HG03139 (cell line): ENCODE measurements at regions not wholly inside any gene's neighbourhood (a gene's known extent, or its start where the extent isn't known, plus 50 kb on each side); places are given as distances from the start of the nearest gene placed in this dataset.
"Not testable (repeated sequence)": the region's sequence is repeated elsewhere in the genome, so short reads cannot be mapped to it uniquely, and the experiment has no call there.

Experiments
- ATAC-seq: cut with Tn5 transposase; IDR thresholded peaks from one replicate; pipeline ENCODE4 v1.9.1; 2021; ENCODE audit not compliant: unreplicated experiment

DNA sequence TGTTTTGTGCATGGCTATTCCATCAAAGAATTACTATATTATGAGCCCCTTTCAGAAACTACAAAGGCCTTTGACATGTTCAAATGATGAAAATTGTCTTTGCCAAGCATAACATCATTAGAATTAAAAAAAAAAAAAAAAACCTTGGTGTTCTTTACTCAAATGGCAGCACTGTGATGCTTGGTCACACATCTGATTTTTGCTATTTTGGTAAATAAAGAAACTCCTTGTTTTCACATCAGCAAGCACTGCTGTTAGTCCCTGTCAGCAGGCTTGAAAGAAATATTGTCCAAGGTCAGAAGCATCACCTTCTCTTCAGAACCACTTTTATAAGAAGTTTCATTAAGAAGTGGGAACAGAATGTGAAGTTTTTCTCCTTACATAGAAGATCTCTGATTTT is 537.3 kb downstream of the MFSD1 start:
- no peak for ATAC-seq

DNA sequence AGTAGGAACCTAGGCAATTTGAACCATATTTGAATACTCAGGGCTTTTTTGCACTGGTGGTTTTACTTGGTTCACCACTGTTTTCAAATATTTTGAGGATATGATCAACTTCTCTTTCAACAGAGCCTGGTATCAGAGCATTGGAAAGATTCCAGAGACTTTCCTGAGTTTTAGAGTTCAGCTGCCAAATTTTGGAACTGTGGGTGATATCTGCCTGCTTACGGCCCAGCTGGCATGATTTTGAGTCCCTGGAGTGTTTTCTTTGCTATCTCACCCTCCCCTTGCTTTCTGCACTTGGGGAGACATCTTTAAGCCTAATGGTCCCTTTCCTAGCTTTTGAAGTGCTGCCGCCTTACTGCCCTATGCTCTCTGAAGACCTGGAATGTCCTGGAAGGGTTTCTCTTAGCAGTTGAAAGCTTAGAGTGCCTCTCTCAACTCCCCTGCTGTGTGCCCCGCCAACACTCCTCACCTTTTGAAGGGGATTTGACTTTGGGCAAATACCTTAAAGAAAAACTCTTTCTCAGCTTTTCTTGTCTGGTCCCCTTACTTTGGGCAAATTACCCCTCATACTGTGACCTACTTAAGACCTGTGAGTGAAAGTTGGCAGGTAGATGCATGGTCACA is 539.1 kb downstream of the MFSD1 start:
- no peak for ATAC-seq

DNA sequence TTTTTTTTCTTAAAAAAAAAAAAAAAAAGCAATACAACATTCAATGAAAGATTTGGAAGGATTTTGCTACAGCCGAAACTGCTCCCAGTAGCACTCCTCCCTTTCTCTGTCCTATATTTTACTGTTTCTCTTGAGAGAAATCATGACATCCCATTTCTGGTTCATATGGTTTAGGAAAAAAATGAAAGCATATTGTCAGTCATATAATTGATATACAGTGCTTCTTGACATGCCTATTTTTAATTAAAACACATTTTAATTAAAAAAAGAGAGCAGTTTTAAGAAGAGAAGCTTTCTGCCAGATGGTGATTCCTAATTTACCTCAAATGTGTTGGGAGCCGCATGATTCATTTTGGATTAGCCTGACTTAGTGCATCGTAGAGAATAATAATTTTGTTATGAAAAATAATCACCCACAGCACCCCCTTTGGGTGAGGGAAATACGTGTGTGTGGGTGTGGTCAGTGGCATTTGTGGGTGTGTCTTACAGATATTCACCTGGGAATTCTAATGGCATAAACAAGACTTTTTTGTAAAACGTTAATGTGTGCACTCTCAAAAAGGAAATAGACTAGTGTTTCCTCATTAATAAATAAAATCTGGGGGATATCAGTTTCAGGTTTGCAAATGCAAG is 544.5 kb downstream of the MFSD1 start:
- ATAC-seq, result no peak

DNA sequence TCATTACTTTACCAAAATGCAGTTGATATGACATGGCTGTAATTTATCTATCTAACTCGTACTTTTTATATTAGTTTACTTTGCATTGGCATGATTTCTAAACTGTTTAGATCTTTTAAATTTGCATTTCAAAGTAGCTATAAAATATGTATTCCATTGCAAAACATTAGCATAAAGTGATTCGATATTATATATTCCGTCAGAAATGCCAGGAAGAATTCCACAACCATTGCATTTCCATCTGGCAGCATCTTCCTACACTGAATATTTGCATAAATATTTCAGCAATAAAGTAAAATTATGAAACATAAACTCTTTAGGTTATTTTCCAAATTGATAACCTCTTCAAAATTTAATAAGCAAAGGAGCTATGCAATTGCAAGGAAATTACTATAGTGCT is 546.6 kb downstream of the MFSD1 start:
- ATAC-seq, result no peak

DNA sequence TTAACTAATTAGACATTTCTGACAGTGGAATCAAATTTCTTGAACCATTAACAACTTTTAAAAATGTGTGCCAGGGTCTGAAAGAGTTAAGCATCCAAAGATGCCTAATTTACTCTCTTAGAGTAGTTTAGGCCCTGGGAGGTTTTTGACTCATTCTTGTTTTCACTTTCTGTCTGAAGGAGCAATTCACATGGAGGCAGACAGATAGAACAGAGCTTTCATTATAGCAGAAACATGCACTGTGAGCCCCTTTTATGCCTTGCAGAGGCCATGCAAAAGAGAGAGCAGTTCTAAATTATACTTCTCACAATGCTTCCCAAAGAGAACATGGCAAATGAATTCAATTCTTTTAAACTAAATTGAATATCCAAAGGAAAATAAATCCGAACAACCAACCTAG is 554.8 kb downstream of the MFSD1 start:
- ATAC-seq, result no peak

DNA sequence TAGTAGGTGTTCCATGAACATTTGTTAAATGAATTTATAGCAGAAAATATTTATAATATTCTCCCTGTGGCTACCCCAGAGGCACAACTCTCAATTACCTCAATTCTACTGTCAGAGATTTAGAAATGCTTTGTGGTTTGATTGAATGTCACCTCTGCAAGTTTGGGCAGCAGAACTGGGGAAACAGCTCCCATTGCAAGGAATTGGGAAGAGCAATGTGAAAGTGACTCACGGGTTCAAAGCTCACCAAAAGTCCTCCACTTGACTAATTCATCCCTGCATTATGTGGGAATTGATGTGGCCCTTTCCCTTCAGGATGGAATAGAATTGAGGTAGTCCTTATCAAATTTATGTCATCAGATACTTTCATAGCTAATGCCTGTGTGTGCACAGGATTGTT is 562.7 kb downstream of the MFSD1 start:
- ATAC-seq, result no peak

DNA sequence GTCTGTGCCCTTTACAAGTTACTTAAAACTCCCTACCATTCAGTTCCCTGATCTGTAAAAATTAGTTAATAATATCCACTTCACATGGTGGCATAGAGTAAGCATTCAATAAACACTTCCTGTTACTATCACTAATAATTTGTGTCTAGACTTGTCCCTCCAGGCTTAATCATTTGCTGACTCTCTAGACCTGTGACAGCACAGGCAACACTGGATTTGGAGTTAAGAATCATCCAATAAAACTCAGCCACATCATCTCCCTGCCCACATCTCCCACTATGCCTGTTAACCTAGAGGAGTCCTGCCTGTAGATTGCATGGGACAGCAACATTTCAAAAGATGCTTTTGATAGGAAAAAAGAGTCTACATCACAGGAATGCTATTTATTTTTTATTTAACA is 564.6 kb downstream of the MFSD1 start:
- no peak for ATAC-seq

DNA sequence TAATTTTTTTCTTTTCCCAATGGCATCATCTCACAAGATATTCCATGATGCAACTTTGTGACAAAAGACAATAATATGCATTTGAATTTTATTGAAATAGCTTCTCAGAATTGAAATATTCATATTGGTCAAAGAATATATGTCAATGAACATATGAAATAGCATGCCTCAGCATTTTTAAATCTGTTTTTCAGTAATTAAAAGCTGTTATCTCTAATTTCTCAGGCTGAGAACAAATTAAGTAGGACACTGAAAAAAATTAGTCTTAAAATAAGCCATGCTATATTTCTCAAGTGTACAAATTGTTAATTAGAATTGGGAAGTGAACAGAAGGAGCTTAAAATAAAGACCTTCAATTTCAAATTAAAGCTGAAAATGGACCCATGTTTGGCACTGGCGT is 570.1 kb downstream of the MFSD1 start:
- ATAC-seq, result no peak

DNA sequence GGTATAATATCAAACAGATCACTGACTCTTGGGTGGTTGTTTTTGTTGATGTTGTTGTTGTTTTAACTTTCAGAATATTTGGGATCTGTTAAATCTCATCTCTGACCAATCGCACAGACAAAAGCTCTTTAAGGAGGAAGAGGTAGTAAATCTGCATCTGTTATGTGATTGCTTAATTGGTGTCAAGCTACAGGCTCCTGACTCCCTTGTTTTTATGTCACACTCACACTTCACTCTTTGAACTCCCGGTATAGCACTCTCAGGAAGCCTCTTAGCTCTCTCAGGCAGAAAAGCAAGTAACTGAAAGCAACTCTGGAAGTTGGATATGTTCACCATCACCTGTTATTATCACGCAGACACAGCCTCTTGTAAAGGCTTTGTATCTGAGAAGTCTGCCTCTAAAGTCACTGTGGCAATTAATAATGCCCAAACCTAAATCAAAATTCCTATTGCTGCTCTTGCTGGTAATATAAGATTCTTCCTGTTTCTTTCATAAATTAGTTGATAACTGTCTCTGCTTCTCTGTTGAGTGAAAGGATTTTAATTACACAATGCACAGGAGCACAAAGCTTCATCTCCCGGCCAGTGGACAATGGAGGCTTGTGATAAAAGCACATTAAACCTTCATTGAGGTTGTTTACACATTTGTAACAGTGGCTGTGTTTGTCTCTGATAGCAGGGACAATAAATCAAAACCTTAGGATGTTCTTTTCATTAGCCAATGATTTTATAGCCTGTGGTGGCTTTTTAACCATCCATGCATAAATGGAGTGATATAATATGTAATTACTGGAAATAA is 576.7 kb downstream of the MFSD1 start:
- ATAC-seq, result no peak

DNA sequence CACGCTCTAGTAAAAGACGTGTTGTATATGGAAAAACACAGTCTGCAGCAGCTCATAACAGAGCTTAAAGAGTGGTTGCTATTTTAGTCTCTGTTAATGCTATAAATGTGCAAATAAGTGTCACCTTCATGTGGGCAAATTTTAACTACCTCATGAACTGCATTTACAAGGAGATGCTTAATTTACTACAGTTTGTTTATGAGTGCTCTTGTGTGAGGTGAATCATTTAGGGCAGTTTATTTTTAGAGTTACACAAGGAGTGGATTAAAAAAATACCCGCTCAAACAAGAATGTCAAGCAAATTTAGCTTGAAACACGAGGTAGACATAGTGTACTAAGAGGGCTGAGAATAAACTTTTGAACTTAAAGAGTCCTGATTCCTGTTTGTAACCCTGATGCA is 579.0 kb downstream of the MFSD1 start:
- no peak for ATAC-seq

DNA sequence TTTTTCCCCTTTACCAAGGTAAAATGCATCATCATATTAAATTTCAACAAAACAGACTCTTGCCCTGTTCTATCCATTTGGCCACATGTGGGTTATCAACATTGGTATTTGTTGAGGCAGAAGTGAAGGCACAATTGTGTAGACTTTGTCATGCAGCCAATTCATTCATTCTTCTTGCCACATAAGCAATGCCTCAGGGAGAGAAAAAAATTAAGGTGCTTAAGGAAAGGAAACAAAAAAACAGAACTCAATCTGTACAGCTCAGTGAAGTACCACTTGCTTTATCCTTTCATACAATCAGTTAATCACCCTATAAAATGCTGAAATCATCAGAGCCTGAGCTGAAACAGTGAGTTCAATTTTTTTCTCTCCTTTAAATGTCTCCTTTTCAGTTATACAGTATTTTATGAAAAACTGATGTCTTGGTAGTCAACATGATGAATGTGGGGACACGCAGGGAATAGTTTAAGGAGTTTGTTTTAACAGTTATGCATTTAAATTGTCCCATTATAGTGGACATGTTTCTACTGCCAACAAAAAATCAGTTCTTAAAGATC is 588.9 kb downstream of the MFSD1 start:
- no peak for ATAC-seq

DNA sequence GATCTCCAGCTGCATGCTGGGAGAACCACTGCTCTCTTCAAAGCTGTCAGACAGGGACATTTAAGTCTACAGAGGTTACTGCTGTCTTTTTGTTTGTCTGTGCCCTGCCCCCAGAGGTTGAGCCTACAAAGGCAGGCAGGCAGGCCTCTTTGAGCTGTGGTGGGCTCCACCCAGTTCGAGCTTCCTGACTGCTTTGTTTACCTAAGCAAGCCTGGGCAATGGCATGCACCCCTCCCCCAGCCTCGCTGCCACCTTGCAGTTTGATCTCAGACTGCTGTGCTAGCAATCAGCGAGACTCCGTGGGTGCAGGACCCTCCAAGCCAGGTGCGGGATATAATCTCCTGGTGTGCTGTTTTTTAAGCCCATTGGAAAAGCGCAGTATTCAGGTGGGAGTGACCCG is 591.0 kb upstream of the IL12A start:
- not testable (repeated sequence) for ATAC-seq

DNA sequence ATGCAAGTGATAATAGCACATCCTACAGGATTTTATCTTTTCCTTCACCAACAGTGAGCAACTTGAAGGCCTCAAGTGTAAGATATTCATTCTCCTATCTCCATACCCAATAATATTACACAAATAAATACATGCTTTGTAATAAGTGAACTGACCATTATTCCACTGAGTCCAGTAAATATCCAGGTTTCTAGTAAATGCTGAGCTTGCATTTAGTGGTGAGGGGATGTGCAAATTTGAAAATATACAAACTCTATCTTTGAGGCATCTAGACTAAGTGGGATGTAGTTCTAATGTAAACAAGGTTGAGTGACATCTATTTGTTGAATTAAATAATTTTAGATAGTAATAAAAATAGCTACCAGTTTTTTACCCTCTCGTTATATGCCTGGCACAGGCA is 587.6 kb upstream of the IL12A start:
- ATAC-seq, result no peak

DNA sequence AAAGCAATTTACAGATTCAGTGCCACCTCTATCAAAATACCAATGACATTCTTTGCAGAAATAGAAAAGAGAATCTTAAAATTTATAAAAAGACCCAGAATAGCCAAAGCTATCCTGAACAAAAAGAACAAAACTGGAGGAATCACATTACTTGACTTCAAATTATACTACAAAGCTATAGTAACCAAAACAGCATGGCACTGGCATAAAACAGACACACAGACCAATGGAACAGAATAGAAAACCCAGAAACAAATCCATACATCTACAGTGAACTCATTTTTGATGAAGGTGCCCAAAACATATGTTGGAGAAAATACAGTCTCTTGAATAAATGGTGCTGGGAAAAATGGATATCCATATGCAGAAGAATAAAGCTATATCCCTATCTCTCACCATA is 578.9 kb upstream of the IL12A start:
- not testable (repeated sequence) for ATAC-seq

DNA sequence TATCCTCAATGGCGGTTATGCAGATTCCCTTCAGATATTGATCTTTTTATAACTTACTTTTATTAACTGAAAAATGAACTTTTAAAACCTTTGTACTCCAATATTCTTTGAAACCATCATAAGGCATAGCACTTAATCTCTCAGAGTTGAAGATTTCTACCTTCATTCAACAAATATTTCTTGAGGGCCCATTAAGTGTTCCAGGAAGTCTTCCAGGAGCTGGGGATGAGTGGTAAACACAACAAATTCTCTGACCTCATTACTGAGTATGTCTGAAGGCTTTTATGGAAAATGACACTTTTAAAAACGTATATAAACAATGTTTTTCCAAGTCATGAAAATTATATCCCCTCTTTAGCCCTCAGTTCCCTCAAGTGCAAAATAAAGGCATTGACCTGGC is 575.3 kb upstream of the IL12A start:
- ATAC-seq, result no peak

DNA sequence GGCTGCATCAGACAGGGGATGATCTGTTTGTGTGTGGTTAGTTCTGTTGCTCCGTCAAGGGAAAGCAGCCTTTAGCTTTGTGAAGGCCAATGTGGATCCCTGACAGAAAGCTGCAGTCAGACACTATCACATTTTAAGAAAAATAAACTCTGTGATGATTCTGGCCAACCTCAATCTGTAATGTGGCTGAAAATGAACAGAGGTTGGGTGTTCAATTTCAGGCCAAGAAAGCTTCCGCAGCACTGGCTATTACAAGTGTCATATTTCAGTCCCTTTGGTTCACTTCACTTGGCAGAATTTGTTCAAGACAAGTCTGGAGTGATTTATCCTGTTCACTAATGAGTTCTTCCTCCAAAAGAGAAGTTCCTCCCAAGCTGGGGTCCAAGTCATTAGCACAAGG is 571.8 kb upstream of the IL12A start:
- no peak for ATAC-seq

DNA sequence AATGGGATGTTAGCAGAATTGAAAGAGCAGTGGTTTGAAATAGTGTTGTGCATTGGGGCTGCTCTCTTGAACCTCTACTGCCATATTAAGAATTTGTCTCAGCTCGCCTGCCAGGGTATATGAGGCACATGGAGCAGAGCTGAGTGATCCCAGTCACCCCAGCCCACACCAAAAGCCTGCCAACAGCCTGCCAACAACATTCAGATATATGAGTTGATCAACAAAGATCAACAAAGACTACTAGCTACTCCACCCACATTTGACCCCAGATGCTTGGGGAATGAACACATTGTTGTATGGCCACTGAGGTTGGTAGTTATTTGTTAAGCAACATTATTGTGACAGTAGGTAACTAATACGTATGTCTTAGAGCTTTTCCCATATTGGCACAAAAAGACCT is 570.9 kb upstream of the IL12A start:
- ATAC-seq, result no peak

DNA sequence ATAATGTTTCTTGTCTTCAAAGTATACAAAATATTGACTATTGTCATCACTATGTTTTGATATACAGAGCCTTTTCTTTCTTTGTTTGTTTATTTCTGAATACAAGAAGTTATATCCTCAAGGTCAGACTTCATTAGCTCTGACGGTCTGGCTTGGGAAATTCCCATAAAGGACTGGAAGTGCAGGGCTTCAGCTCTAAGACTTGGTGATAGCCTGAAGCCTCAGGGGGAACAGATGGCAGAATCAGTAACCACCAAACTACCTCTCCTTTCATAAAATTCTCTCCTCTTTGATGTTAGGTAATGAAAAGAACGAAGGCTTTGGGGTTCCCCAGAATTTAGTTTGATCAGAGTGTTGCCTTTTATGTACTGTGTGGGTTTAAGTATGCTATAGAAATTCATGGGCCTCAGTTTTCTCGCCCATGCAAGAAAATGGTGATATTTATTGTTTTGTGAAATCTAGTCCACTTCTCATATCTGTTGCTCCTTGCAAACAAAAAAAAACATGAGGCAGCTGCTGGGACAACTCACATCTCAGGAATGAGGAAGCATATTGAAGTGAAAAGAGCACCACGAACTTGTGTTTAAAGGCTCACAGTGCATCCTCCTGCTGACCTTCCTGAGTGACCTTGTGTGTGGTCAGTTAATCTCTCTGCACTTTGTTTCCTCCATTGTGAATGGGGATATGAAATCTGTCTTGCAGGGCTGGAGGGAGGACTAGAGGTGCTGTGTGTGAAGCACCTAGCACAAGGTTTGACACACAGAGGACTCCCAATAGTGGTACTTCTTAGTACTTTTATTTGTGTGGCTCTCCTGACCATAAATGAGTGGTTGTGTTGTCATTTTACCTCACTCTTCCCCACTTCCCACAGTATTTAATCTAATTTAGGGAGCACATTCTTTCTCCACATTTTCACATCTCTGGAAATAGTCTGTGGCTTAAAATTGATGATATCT is 569.8 kb upstream of the IL12A start:
- no peak for ATAC-seq

DNA sequence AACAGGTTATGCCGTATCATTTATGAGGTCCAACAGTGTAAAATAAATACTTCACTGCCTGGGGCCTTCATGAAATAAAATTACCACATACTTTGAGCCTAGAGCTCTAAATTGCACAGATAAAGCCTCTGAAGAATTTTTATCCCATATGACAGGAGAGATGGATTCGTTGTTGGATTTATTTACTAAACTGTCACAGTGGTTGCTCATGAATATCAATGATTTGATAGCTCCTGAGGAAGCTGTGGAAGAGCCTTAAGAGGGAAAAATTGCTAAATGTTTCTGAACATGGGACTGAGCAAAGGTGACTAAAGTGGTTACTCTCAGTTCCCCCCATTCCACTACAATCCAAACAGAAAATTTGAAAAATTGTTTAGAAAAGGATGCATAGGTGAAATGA is 558.9 kb upstream of the IL12A start:
- ATAC-seq, result no peak

DNA sequence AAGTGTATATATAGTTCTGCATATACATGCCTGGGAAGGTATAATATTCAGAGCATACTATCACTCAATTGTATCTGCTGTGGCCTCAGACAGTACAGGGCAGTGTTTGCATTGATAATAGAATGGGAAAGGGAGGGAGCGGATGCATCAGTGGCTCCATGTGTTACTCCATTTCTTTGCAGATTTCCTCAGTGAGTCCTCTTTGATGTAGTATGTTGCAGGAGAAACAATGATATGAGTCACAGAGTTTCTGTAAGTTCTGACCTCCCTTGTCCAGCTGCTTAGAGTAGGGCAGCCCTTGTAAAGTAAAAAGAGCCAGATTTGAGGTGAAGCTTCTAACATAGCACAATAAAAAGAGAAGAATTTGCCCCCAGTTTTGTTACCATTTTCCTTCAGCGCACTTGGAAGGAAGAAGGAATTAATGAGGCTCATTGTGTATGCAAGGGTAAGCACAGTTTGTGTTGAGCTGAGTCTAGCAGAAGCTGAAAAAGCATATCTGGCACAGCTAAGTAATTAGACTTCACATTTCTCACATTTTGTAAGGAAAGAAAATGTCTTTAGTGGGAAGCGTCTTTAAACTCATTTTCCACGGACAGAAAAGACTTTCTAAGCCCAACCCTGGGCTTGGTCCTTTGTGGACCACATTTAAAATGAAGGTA is 555.8 kb upstream of the IL12A start:
- no peak for ATAC-seq
